SU-DHL-6 (cell line): ENCODE measurements at regions not wholly inside any gene's neighbourhood (a gene's known extent, or its start where the extent isn't known, plus 50 kb on each side); places are given as distances from the start of the nearest gene placed in this dataset.

Experiments used
- EZH2phosphoT487 ChIP-seq: fragments of 200-600 bp; sonication (generic), shearing (Covaris generic); conservative IDR thresholded peaks from 2 replicates; pipeline ENCODE4 v1.6.1; 2018; ENCODE audit warnings: mild to moderate bottlenecking, antibody characterized with exemption, low read length, moderate library complexity, mixed read lengths
- TF ChIP-seq, protein P1 (sequence below): fragments of 200-600 bp; sonication (generic); IDR thresholded peaks from one replicate; pipeline ENCODE4 v1.5.1; 2017; ENCODE audit warnings: antibody characterized with exemption, mild to moderate bottlenecking, low read length, moderate library complexity; ENCODE audit not compliant: insufficient read depth, poor library complexity, severe bottlenecking

DNA sequence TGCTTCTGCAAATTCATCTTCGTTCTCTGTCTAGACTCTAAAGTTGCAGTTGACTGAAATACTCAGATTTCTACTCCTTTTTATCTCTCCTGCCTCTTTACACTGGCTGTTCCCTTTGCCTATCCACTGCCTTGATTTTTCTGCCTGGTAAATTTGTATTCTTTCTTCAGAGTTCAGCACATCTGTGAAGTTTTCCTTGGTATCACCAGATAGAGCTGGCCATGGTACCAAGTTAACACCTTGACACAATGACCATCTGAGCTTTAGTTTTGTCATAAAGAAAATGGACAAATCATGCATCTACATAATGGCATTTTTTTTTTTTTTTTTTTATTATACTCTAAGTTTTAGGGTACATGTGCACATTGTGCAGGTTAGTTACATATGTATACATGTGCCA is 143.0 kb downstream of the PPP1R3A start:
- TF ChIP-seq, protein P1, sequence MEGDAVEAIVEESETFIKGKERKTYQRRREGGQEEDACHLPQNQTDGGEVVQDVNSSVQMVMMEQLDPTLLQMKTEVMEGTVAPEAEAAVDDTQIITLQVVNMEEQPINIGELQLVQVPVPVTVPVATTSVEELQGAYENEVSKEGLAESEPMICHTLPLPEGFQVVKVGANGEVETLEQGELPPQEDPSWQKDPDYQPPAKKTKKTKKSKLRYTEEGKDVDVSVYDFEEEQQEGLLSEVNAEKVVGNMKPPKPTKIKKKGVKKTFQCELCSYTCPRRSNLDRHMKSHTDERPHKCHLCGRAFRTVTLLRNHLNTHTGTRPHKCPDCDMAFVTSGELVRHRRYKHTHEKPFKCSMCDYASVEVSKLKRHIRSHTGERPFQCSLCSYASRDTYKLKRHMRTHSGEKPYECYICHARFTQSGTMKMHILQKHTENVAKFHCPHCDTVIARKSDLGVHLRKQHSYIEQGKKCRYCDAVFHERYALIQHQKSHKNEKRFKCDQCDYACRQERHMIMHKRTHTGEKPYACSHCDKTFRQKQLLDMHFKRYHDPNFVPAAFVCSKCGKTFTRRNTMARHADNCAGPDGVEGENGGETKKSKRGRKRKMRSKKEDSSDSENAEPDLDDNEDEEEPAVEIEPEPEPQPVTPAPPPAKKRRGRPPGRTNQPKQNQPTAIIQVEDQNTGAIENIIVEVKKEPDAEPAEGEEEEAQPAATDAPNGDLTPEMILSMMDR: no peak
- TF ChIP-seq EZH2phosphoT487: no peak
